ENCODE measurements at regions not wholly inside any gene's neighbourhood (a gene's known extent, or its start where the extent isn't known, plus 50 kb on each side); places are given as distances from the start of the nearest gene placed in this dataset.

DNA sequence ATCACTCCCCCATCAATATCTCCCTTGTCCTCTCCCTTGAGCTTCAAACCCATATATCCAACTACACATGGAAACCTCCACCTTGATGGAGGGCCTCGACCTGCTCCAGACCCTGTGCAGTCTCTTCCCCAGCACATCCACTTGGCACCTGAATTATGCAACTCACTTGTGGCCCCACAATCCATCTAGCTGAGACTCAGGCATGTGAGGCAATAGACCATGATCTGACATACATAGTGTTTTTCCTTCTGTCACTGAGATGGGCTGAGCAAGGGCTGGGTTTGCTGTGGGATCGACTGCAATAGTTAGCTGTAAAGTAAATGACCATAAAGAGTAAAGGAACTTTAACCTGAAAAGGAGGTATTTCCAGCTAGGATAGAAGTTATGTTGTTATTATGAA lies 172.9 kb upstream of the RAD23B start:
- no peaks in the 10 kb centered on the region for H3K36me3 ChIP-seq (ENCODE audit: control insufficient read depth in 2 of 2, insufficient read depth in 2 of 2, low read length in 2 of 2)
- no peak overlapping the region for H3K27ac ChIP-seq (ENCODE audit: low read depth in 2 of 2, low read length in 2 of 2)
- H3K4me3 ChIP-seq (ENCODE audit: low read length in 2 of 2): no peak overlapping the region
- no peak overlapping the region for H3K9ac ChIP-seq (ENCODE audit: low read depth in 1 of 2, low read length in 2 of 2)
- H3K9me3 ChIP-seq (ENCODE audit: control insufficient read depth in 2 of 2, low read length in 2 of 2): no peaks in the 10 kb centered on the region
- no peaks in the 10 kb centered on the region for H3K27me3 ChIP-seq (ENCODE audit: control insufficient read depth in 2 of 2, insufficient read depth in 2 of 2, low read length in 2 of 2)
- H3K4me1 ChIP-seq (ENCODE audit: control insufficient read depth in 2 of 2, insufficient read depth in 2 of 2, low read length in 2 of 2): no peaks in the 10 kb centered on the region

DNA sequence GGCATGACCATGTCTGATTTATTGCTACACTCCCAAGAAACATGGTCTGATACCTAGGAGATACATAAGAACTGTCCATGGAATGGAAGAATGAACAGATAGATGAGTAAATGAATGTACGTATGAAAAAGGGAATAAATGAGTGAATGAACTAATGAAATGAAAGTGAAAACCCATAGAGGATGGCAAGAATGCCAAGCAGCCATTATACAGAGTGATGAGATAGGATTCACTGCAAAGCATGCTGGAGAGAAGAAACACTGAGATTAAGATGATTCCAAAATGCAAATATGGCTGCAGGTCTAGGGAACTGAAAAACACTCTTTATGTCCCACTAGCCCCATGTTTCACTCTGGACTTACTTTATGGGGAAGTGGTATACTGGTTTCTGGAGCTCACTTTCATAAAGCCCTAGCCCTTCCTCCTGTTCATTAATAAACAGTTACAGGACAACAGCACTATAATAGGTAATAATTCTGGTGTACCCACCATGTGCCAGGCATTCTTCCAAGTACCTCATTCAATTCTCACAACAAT lies 170.3 kb upstream of the RAD23B start:
- H3K27ac ChIP-seq (ENCODE audit: low read depth in 2 of 2, low read length in 2 of 2): no peak overlapping the region
- H3K36me3 ChIP-seq (ENCODE audit: control insufficient read depth in 2 of 2, insufficient read depth in 2 of 2, low read length in 2 of 2): no peaks in the 10 kb centered on the region
- no peak overlapping the region for H3K4me3 ChIP-seq (ENCODE audit: low read length in 2 of 2)
- H3K9me3 ChIP-seq (ENCODE audit: control insufficient read depth in 2 of 2, low read length in 2 of 2): no peaks in the 10 kb centered on the region
- H3K4me1 ChIP-seq (ENCODE audit: control insufficient read depth in 2 of 2, insufficient read depth in 2 of 2, low read length in 2 of 2): no peaks in the 10 kb centered on the region
- no peaks in the 10 kb centered on the region for H3K27me3 ChIP-seq (ENCODE audit: control insufficient read depth in 2 of 2, insufficient read depth in 2 of 2, low read length in 2 of 2)
- H3K9ac ChIP-seq (ENCODE audit: low read depth in 1 of 2, low read length in 2 of 2): no peak overlapping the region

DNA sequence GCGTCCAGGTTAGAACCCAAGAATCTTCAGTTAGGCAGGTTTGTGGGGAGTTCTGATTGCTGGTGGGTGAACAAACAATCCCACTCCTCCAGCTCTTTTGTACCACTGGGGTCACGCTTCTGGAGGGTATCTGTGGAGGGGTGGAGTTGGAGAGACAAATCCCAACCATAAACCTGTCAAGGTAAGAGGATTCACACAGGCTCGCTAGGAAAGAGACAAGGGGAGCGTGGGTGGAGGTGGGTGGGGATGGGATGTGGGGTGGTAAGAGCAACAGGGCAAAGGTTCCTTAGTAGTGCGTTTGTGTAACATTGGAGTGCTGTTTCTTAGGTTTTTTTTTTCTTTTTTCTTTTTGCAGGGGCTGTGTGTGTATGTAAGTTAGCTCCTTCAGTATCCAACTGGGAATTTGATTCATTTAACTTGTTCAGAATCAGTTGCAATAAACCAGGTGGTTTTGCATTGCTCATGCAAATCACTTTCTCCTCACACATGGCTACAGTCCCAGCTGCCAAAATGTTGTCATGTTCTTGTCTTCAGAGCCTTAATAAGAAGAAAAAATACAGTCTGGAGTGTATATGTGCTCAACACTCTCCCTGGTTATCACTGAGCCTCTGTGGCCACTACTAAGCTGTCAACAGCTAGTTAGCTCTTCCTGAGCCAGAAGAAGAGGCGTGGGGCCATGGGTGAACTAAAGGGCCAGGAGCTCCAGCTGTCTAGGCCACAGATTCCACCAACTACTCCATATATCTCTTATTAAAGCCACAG lies 164.0 kb upstream of the RAD23B start:
- no peak overlapping the region for H3K4me3 ChIP-seq (ENCODE audit: low read length in 2 of 2)
- H3K9me3 ChIP-seq (ENCODE audit: control insufficient read depth in 2 of 2, low read length in 2 of 2): no peaks in the 10 kb centered on the region
- no peaks in the 10 kb centered on the region for H3K27me3 ChIP-seq (ENCODE audit: control insufficient read depth in 2 of 2, insufficient read depth in 2 of 2, low read length in 2 of 2)
- no peaks in the 10 kb centered on the region for H3K36me3 ChIP-seq (ENCODE audit: control insufficient read depth in 2 of 2, insufficient read depth in 2 of 2, low read length in 2 of 2)
- peaks cover 0 to 3% of the 10 kb centered on the region in 2 donors for H3K4me1 ChIP-seq (ENCODE audit: control insufficient read depth in 2 of 2, insufficient read depth in 2 of 2, low read length in 2 of 2)
- no peak overlapping the region for H3K27ac ChIP-seq (ENCODE audit: low read depth in 2 of 2, low read length in 2 of 2)
- H3K9ac ChIP-seq (ENCODE audit: low read depth in 1 of 2, low read length in 2 of 2): no peak overlapping the region

DNA sequence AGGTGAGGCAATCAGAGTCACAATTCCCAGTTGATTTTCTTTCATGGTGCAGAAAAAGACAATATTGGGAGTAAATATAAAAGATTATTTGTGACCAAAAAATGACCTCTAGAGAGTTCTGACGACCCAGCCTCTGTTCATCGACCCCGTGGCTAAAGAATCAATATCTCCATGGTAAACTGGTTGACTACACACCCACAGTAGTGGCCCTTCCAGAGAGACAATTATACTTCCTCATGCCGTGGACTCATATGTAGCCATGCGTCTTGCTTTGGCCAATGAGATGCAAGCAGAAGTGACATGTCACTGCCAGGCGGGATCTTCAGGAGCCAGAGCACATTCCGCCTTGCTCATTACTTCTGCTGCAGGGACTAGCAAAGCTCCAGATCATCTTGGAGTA lies 163.3 kb upstream of the RAD23B start:
- H3K36me3 ChIP-seq (ENCODE audit: control insufficient read depth in 2 of 2, insufficient read depth in 2 of 2, low read length in 2 of 2): no peaks in the 10 kb centered on the region
- H3K27ac ChIP-seq (ENCODE audit: low read depth in 2 of 2, low read length in 2 of 2): no peak overlapping the region
- H3K4me1 ChIP-seq (ENCODE audit: control insufficient read depth in 2 of 2, insufficient read depth in 2 of 2, low read length in 2 of 2): peaks cover 0 to 3% of the 10 kb centered on the region in 2 donors

GRCh38 chr9:107123389-107123788 lies 159.7 kb upstream of the RAD23B start:
- Histone ChIP-seq H3K36me3 (ENCODE audit: control insufficient read depth in 2 of 2, insufficient read depth in 2 of 2, low read length in 2 of 2) (no peaks in the 10 kb centered on the region), H3K27ac (ENCODE audit: low read depth in 2 of 2, low read length in 2 of 2) (no peak overlapping the region), H3K4me1 (ENCODE audit: control insufficient read depth in 2 of 2, insufficient read depth in 2 of 2, low read length in 2 of 2) (peaks cover 0 to 3% of the 10 kb centered on the region in 2 donors), H3K9ac (ENCODE audit: low read depth in 1 of 2, low read length in 2 of 2) (no peak overlapping the region), H3K9me3 (ENCODE audit: control insufficient read depth in 2 of 2, low read length in 2 of 2) (no peaks in the 10 kb centered on the region), H3K27me3 (ENCODE audit: control insufficient read depth in 2 of 2, insufficient read depth in 2 of 2, low read length in 2 of 2) (no peaks in the 10 kb centered on the region), H3K4me3 (ENCODE audit: low read length in 2 of 2) (no peak overlapping the region)

More for the DNA sequence above, 163.3 kb upstream of the RAD23B start:
- Histone ChIP-seq H3K27me3 (ENCODE audit: control insufficient read depth in 2 of 2, insufficient read depth in 2 of 2, low read length in 2 of 2) (no peaks in the 10 kb centered on the region), H3K9me3 (ENCODE audit: control insufficient read depth in 2 of 2, low read length in 2 of 2) (no peaks in the 10 kb centered on the region), H3K9ac (ENCODE audit: low read depth in 1 of 2, low read length in 2 of 2) (no peak overlapping the region), H3K4me3 (ENCODE audit: low read length in 2 of 2) (no peak overlapping the region)

- H3K36me3 ChIP-seq (ENCODE audit: control insufficient read depth in 2 of 2, insufficient read depth in 2 of 2, low read length in 2 of 2): no peaks in the 10 kb centered on the region
- H3K27me3 ChIP-seq (ENCODE audit: control insufficient read depth in 2 of 2, insufficient read depth in 2 of 2, low read length in 2 of 2): no peaks in the 10 kb centered on the region
- no peak overlapping the region for H3K27ac ChIP-seq (ENCODE audit: low read depth in 2 of 2, low read length in 2 of 2)
- H3K9ac ChIP-seq (ENCODE audit: low read depth in 1 of 2, low read length in 2 of 2): no peak overlapping the region
- no peaks in the 10 kb centered on the region for H3K9me3 ChIP-seq (ENCODE audit: control insufficient read depth in 2 of 2, low read length in 2 of 2)
- H3K4me3 ChIP-seq (ENCODE audit: low read length in 2 of 2): no peak overlapping the region
- H3K4me1 ChIP-seq (ENCODE audit: control insufficient read depth in 2 of 2, insufficient read depth in 2 of 2, low read length in 2 of 2): no peaks in the 10 kb centered on the region
These were observed 155.5 kb upstream of the RAD23B start for GRCh38 chr9:107127608-107128007.

GRCh38 chr9:107131108-107131799 lies 151.8 kb upstream of the RAD23B start:
- Histone ChIP-seq H3K9me3 (ENCODE audit: control insufficient read depth in 2 of 2, low read length in 2 of 2) (no peaks in the 10 kb centered on the region), H3K27ac (ENCODE audit: low read depth in 2 of 2, low read length in 2 of 2) (no peak overlapping the region), H3K4me3 (ENCODE audit: low read length in 2 of 2) (no peak overlapping the region), H3K27me3 (ENCODE audit: control insufficient read depth in 2 of 2, insufficient read depth in 2 of 2, low read length in 2 of 2) (no peaks in the 10 kb centered on the region), H3K4me1 (ENCODE audit: control insufficient read depth in 2 of 2, insufficient read depth in 2 of 2, low read length in 2 of 2) (peaks cover 2 to 5% of the 10 kb centered on the region in 2 donors), H3K36me3 (ENCODE audit: control insufficient read depth in 2 of 2, insufficient read depth in 2 of 2, low read length in 2 of 2) (no peaks in the 10 kb centered on the region), H3K9ac (ENCODE audit: low read depth in 1 of 2, low read length in 2 of 2) (no peak overlapping the region)

DNA sequence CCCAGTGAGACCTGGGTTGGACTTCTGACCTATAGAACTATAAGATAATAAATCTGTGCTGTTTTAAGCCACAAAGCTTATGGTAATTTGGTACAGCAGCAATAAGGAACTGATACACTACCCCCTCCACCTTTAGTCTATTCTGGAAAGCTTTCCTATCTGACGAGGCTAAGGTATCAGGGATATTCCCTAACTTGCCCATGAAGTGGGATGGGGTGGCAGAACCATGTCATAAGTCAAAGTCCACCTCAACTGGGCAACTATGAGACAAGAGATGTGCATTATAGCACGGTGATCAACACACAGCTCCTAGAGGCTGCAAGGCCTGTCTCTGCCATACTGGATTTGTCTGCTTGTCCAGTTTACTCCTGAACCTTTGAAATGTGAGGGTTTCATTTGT lies 146.8 kb upstream of the RAD23B start:
- Histone ChIP-seq H3K9ac (ENCODE audit: low read depth in 1 of 2, low read length in 2 of 2) (no peak overlapping the region), H3K4me3 (ENCODE audit: low read length in 2 of 2) (no peak overlapping the region), H3K4me1 (ENCODE audit: control insufficient read depth in 2 of 2, insufficient read depth in 2 of 2, low read length in 2 of 2) (peaks cover 2 to 9% of the 10 kb centered on the region in 2 donors), H3K36me3 (ENCODE audit: control insufficient read depth in 2 of 2, insufficient read depth in 2 of 2, low read length in 2 of 2) (no peaks in the 10 kb centered on the region), H3K9me3 (ENCODE audit: control insufficient read depth in 2 of 2, low read length in 2 of 2) (no peaks in the 10 kb centered on the region), H3K27ac (ENCODE audit: low read depth in 2 of 2, low read length in 2 of 2) (peak overlapping the region; percentile 54 to 57), H3K27me3 (ENCODE audit: control insufficient read depth in 2 of 2, insufficient read depth in 2 of 2, low read length in 2 of 2) (no peaks in the 10 kb centered on the region)

DNA sequence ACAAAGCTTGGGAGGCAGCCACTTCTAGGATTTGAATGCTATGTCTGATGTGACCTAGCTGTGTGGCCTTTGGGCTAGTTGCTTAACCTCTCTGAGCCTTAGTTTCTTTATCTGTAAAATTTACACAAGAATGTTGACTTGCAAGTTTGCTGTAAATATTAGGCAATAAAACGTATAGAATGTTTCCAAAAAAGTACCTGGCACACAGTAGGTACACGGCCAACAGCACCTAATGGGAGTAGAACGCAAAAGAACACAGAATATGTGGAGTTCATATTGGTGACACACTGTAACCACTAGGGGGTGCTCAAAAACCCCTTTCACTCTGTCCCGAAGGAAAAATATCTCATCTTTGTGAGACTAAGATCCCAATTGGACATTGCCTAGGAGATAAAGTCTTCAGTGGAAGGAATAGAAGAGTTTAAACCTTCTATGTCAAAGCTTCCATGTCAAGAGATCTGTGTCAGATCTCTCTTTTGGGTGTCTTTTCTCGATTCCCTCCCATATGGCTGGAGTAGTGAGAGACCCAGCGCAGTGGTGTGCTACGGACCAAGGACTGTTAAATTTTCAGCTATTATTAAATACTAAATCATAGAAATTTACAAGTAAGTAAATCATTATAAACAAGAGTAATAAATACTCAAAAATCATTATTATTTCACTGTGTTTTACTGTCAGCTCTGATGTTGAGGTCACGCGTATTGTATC lies 145.4 kb upstream of the RAD23B start:
- Histone ChIP-seq H3K27ac (ENCODE audit: low read depth in 2 of 2, low read length in 2 of 2) (no peak overlapping the region), H3K4me3 (ENCODE audit: low read length in 2 of 2) (no peak overlapping the region), H3K36me3 (ENCODE audit: control insufficient read depth in 2 of 2, insufficient read depth in 2 of 2, low read length in 2 of 2) (no peaks in the 10 kb centered on the region)

More for the DNA sequence above, 145.4 kb upstream of the RAD23B start:
- Histone ChIP-seq H3K4me1 (ENCODE audit: control insufficient read depth in 2 of 2, insufficient read depth in 2 of 2, low read length in 2 of 2) (peaks cover 9 to 16% of the 10 kb centered on the region in 2 donors), H3K9me3 (ENCODE audit: control insufficient read depth in 2 of 2, low read length in 2 of 2) (no peaks in the 10 kb centered on the region), H3K27me3 (ENCODE audit: control insufficient read depth in 2 of 2, insufficient read depth in 2 of 2, low read length in 2 of 2) (no peaks in the 10 kb centered on the region), H3K9ac (ENCODE audit: low read depth in 1 of 2, low read length in 2 of 2) (no peak overlapping the region)
